H1 (cell line): ENCODE measurements at regions not wholly inside any gene's neighbourhood (a gene's known extent, or its start where the extent isn't known, plus 50 kb on each side); places are given as distances from the start of the nearest gene placed in this dataset.

ENCODE experiments used
- CREB1 ChIP-seq: IDR thresholded peaks from 2 replicates; pipeline ENCODE4 v1.6.1; 2012; ENCODE audit warnings: inconsistent platforms
- HDAC6 ChIP-seq: IDR thresholded peaks from one replicate; pipeline ENCODE4 v1.7.1; 2012; ENCODE audit warnings: low read depth, mild to moderate bottlenecking, inconsistent platforms, low read length, moderate library complexity
- POLR2A ChIP-seq, 2 experiments: IDR thresholded peaks; 1 replicate in 1 of 2; 2 replicates in 1 of 2; pipeline ENCODE4 v1.6.1; 2011; ENCODE audit warnings: low read depth in 2 of 2, low read length in 2 of 2, mild to moderate bottlenecking in 2 of 2; ENCODE audit errors: control extremely low read depth in 1 of 2
- RXRA ChIP-seq: IDR thresholded peaks from 2 replicates; pipeline ENCODE4 v1.6.1; 2011; ENCODE audit warnings: low read depth, mild to moderate bottlenecking, low read length, moderate library complexity; ENCODE audit not compliant: insufficient read depth
- TF ChIP-seq, protein P1 (sequence below): fragments of 300-600 bp; sonication (generic); IDR thresholded peaks from 2 replicates; pipeline ENCODE4 v1.7.1; 2012; ENCODE audit warnings: low read length, moderate library complexity, mild to moderate bottlenecking, inconsistent platforms; ENCODE audit not compliant: insufficient replicate concordance

GRCh38 chr3:73772076-73772886 is 147.5 kb upstream of the PDZRN3 start (continued):
- TF ChIP-seq, protein P1, sequence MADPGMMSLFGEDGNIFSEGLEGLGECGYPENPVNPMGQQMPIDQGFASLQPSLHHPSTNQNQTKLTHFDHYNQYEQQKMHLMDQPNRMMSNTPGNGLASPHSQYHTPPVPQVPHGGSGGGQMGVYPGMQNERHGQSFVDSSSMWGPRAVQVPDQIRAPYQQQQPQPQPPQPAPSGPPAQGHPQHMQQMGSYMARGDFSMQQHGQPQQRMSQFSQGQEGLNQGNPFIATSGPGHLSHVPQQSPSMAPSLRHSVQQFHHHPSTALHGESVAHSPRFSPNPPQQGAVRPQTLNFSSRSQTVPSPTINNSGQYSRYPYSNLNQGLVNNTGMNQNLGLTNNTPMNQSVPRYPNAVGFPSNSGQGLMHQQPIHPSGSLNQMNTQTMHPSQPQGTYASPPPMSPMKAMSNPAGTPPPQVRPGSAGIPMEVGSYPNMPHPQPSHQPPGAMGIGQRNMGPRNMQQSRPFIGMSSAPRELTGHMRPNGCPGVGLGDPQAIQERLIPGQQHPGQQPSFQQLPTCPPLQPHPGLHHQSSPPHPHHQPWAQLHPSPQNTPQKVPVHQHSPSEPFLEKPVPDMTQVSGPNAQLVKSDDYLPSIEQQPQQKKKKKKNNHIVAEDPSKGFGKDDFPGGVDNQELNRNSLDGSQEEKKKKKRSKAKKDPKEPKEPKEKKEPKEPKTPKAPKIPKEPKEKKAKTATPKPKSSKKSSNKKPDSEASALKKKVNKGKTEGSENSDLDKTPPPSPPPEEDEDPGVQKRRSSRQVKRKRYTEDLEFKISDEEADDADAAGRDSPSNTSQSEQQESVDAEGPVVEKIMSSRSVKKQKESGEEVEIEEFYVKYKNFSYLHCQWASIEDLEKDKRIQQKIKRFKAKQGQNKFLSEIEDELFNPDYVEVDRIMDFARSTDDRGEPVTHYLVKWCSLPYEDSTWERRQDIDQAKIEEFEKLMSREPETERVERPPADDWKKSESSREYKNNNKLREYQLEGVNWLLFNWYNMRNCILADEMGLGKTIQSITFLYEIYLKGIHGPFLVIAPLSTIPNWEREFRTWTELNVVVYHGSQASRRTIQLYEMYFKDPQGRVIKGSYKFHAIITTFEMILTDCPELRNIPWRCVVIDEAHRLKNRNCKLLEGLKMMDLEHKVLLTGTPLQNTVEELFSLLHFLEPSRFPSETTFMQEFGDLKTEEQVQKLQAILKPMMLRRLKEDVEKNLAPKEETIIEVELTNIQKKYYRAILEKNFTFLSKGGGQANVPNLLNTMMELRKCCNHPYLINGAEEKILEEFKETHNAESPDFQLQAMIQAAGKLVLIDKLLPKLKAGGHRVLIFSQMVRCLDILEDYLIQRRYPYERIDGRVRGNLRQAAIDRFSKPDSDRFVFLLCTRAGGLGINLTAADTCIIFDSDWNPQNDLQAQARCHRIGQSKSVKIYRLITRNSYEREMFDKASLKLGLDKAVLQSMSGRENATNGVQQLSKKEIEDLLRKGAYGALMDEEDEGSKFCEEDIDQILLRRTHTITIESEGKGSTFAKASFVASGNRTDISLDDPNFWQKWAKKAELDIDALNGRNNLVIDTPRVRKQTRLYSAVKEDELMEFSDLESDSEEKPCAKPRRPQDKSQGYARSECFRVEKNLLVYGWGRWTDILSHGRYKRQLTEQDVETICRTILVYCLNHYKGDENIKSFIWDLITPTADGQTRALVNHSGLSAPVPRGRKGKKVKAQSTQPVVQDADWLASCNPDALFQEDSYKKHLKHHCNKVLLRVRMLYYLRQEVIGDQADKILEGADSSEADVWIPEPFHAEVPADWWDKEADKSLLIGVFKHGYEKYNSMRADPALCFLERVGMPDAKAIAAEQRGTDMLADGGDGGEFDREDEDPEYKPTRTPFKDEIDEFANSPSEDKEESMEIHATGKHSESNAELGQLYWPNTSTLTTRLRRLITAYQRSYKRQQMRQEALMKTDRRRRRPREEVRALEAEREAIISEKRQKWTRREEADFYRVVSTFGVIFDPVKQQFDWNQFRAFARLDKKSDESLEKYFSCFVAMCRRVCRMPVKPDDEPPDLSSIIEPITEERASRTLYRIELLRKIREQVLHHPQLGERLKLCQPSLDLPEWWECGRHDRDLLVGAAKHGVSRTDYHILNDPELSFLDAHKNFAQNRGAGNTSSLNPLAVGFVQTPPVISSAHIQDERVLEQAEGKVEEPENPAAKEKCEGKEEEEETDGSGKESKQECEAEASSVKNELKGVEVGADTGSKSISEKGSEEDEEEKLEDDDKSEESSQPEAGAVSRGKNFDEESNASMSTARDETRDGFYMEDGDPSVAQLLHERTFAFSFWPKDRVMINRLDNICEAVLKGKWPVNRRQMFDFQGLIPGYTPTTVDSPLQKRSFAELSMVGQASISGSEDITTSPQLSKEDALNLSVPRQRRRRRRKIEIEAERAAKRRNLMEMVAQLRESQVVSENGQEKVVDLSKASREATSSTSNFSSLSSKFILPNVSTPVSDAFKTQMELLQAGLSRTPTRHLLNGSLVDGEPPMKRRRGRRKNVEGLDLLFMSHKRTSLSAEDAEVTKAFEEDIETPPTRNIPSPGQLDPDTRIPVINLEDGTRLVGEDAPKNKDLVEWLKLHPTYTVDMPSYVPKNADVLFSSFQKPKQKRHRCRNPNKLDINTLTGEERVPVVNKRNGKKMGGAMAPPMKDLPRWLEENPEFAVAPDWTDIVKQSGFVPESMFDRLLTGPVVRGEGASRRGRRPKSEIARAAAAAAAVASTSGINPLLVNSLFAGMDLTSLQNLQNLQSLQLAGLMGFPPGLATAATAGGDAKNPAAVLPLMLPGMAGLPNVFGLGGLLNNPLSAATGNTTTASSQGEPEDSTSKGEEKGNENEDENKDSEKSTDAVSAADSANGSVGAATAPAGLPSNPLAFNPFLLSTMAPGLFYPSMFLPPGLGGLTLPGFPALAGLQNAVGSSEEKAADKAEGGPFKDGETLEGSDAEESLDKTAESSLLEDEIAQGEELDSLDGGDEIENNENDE, result no peak
- TF ChIP-seq HDAC6 (no peak), CREB1 (no peak), POLR2A (IDR thresholded peaks at IDR 0.05; ENCODE audit: control extremely low read depth in 1 of 2, low read depth in 2 of 2, low read length in 2 of 2) (no peak), RXRA (no peak)
